ENCODE measurements at regions not wholly inside any gene's neighbourhood (a gene's known extent, or its start where the extent isn't known, plus 50 kb on each side); places are given as distances from the start of the nearest gene placed in this dataset.

DNA sequence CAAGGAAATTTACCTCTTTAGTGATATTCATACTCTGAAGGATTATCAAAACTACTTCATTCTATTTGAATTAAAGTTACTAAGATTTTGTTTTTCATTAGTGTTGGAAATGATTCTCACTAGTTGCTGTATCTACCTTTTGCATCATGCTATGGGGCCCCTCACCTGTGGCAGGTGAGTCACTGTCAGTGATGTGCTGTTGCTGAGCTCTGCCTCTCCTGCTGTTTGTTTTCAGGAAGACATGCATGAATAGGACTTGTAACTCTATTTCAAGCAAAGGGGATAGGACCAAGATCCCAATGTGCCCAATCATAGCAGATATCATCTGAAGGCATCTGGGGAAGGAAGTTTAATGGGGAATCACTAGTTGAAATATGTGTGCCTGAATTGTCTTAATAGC lies 57.4 kb upstream of the AGR3 start:
- TF ChIP-seq EP300 (IDR thresholded peaks at IDR 0.05) (no peak), POLR2A (IDR thresholded peaks at IDR 0.05) (no peak)
- TF ChIP-seq, protein P1, sequence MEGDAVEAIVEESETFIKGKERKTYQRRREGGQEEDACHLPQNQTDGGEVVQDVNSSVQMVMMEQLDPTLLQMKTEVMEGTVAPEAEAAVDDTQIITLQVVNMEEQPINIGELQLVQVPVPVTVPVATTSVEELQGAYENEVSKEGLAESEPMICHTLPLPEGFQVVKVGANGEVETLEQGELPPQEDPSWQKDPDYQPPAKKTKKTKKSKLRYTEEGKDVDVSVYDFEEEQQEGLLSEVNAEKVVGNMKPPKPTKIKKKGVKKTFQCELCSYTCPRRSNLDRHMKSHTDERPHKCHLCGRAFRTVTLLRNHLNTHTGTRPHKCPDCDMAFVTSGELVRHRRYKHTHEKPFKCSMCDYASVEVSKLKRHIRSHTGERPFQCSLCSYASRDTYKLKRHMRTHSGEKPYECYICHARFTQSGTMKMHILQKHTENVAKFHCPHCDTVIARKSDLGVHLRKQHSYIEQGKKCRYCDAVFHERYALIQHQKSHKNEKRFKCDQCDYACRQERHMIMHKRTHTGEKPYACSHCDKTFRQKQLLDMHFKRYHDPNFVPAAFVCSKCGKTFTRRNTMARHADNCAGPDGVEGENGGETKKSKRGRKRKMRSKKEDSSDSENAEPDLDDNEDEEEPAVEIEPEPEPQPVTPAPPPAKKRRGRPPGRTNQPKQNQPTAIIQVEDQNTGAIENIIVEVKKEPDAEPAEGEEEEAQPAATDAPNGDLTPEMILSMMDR (IDR thresholded peaks at IDR 0.05), result no peak
